ENCODE measurements at regions not wholly inside any gene's neighbourhood (a gene's known extent, or its start where the extent isn't known, plus 50 kb on each side); places are given as distances from the start of the nearest gene placed in this dataset.

- H3K9me3 Mint-ChIP-seq, result no peaks in the 10 kb centered on the region
- H3K36me3 Mint-ChIP-seq (ENCODE audit: low read depth), result no peaks in the 10 kb centered on the region
- DNase-seq, result no peak
- peaks cover 2% of the 10 kb centered on the region for H3K27me3 Mint-ChIP-seq (ENCODE audit: low read depth, poor library complexity)
- no peak overlapping the region for H3K4me3 Mint-ChIP-seq
- peak overlapping the region; percentile 80 for H3K27ac Mint-ChIP-seq
- TF ChIP-seq CTCF (IDR thresholded peaks at IDR 0.05), result no peak
- H3K4me1 Mint-ChIP-seq, result peaks cover 50% of the 10 kb centered on the region
Measured at GRCh38 chr5:173792781-173793547, 95.2 kb upstream of the CPEB4 start.

- DNase-seq, result no peak
- Mint-ChIP-seq H3K9me3 (no peaks in the 10 kb centered on the region), H3K27me3 (ENCODE audit: low read depth, poor library complexity) (peaks cover 2% of the 10 kb centered on the region), H3K36me3 (ENCODE audit: low read depth) (no peaks in the 10 kb centered on the region), H3K27ac (no peak overlapping the region), H3K4me1 (peaks cover 55% of the 10 kb centered on the region), H3K4me3 (no peak overlapping the region)
- no peak for TF ChIP-seq CTCF (IDR thresholded peaks at IDR 0.05)
Measured at GRCh38 chr5:173793648-173794548, 94.3 kb upstream of the CPEB4 start.

DNA sequence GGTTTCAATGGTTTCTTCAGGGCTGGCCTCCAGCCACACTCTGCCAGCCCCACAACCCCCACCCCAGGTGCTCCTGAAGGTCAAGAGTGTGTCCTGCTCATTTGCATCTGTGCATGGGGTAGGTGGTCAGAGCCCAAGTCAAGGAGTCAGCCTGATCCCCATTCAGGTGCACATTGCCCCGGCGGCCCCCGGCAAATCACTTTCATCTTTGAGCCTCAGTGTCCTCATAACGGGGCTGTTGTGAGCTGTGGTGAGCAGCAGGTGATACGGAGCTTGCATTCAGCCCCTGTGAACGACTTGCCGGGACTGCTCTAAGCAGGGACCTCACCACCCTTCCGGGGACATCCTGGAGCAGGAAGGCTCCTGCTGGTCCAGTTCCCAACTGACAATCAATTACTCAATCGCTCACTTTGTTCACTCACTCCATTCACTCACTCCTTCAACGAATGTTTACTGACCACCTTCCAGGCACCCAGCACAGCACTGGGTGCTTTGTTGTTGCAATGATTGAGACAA is 93.2 kb upstream of the CPEB4 start:
- peaks cover 2% of the 10 kb centered on the region for H3K27me3 Mint-ChIP-seq (ENCODE audit: low read depth, poor library complexity)
- H3K36me3 Mint-ChIP-seq (ENCODE audit: low read depth), result no peaks in the 10 kb centered on the region
- H3K9me3 Mint-ChIP-seq, result no peaks in the 10 kb centered on the region
- no peak overlapping the region for H3K4me3 Mint-ChIP-seq
- DNase-seq, result no peak
- TF ChIP-seq CTCF (IDR thresholded peaks at IDR 0.05), result no peak
- peak overlapping the region; percentile 31 for H3K27ac Mint-ChIP-seq
- H3K4me1 Mint-ChIP-seq, result peaks cover 49% of the 10 kb centered on the region

- TF ChIP-seq CTCF (IDR thresholded peaks at IDR 0.05), result no peak
- Mint-ChIP-seq H3K4me1 (peaks cover 46% of the 10 kb centered on the region), H3K27me3 (ENCODE audit: low read depth, poor library complexity) (peaks cover 6% of the 10 kb centered on the region), H3K36me3 (ENCODE audit: low read depth) (no peaks in the 10 kb centered on the region), H3K9me3 (no peaks in the 10 kb centered on the region), H3K27ac (peak overlapping the region; percentile 31), H3K4me3 (no peak overlapping the region)
- DNase-seq, result no peak
Measured at GRCh38 chr5:173795601-173796000, 92.5 kb upstream of the CPEB4 start.

DNA sequence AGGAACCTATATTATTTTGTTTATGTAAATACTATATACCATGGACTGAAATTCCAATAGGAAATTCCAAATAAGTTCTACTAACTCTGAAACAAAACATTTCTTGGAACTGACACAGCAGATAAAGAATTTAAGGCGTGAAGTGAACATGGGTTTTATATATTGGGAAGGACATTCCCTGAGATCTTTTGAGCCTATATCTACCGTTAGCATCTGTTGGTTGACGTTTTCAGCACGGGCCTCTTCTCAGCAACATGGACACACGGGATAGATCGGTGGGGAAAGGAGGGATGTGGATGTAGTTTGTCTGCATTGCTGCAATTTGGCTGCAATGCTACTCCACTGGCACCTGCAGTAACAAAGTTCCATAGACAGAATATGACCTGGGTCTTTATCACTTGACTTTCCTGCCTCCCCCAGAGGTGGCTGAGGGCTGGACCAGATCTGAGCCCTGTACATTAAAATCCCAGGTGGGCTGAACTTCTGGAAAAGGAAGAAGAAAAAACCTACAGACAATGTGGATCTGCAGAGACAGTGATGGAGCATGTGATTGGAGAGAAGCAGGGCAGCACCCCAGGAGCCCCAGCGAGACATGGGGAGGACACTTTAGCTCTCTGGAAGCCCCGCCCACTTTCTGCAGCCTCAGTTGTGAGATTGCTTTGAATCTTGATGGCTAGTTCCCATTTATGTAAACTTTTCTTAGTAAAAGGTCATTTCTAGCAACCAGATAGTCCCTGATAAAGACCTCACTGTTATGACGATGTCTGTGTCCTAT is 91.2 kb upstream of the CPEB4 start:
- Mint-ChIP-seq H3K27me3 (ENCODE audit: low read depth, poor library complexity) (peaks cover 6% of the 10 kb centered on the region), H3K4me3 (no peak overlapping the region), H3K9me3 (no peaks in the 10 kb centered on the region), H3K36me3 (ENCODE audit: low read depth) (no peaks in the 10 kb centered on the region), H3K4me1 (peaks cover 41% of the 10 kb centered on the region), H3K27ac (no peak overlapping the region)
- DNase-seq, result no peak
- no peak for TF ChIP-seq CTCF (IDR thresholded peaks at IDR 0.05)
